ENCODE measurements at regions not wholly inside any gene's neighbourhood (a gene's known extent, or its start where the extent isn't known, plus 50 kb on each side); places are given as distances from the start of the nearest gene placed in this dataset.

DNA sequence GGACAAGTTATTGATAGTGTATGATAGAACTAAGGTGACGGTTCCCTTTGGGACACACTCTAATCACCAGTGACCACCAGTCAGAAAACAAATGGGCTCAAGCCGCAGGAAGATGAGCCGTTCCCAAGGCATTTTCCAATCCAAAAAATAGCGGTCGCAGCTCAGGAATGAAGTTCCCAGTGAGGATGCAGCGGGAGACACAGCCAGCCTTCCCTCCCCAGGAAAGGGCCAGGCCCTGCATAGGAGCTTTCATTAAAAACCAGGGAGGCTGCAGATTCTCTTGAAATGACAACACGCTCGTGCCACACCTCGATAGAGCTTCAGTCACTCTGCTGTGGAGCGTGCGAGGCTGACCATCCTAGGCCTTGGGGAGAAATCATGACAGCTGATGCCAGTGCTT lies 65.8 kb upstream of the WNT7B start:
- TF ChIP-seq CTCF (IDR thresholded peaks at IDR 0.05; ENCODE audit: low read depth, low read length) = no peak
- no peak for TF ChIP-seq EZH2phosphoT487 (IDR thresholded peaks at IDR 0.05; ENCODE audit: low read depth)
